Chondrocyte (in vitro differentiated cells): ENCODE measurements at regions not wholly inside any gene's neighbourhood (a gene's known extent, or its start where the extent isn't known, plus 50 kb on each side); places are given as distances from the start of the nearest gene placed in this dataset.

Experiments
- DNase-seq: peaks from one replicate; pipeline ENCODE4 v3.0.0; 2021; ENCODE audit warnings: mixed read lengths, low spot score
- H3K27ac Mint-ChIP-seq: one replicate; pipeline ENCODE4 v1.8.0; 2021; ENCODE audit warnings: mild to moderate bottlenecking, moderate library complexity, mixed read lengths; ENCODE audit not compliant: unreplicated experiment
- H3K27me3 Mint-ChIP-seq: 2 replicates; pipeline ENCODE4 v1.8.0; 2021; ENCODE audit warnings: low read depth, mixed read lengths
- H3K36me3 Mint-ChIP-seq: 2 replicates; pipeline ENCODE4 v1.8.0; 2021; ENCODE audit warnings: low read depth, mixed read lengths
- H3K4me1 Mint-ChIP-seq: 2 replicates; pipeline ENCODE4 v1.8.0; 2021; ENCODE audit warnings: low read depth, mild to moderate bottlenecking, mixed read lengths
- H3K4me3 Mint-ChIP-seq: one replicate; pipeline ENCODE4 v1.8.0; 2021; ENCODE audit warnings: mild to moderate bottlenecking, moderate library complexity, mixed read lengths; ENCODE audit not compliant: unreplicated experiment
- H3K9me3 Mint-ChIP-seq: 2 replicates; pipeline ENCODE4 v1.8.0; 2021; ENCODE audit warnings: low read depth, mixed read lengths
- TF ChIP-seq, protein P1 (sequence below): fragments of 200-600 bp; sonication (generic); IDR thresholded peaks from 2 replicates; pipeline ENCODE4 v1.5.0; 2021; ENCODE audit warnings: antibody characterized with exemption, mild to moderate bottlenecking, moderate library complexity

DNA sequence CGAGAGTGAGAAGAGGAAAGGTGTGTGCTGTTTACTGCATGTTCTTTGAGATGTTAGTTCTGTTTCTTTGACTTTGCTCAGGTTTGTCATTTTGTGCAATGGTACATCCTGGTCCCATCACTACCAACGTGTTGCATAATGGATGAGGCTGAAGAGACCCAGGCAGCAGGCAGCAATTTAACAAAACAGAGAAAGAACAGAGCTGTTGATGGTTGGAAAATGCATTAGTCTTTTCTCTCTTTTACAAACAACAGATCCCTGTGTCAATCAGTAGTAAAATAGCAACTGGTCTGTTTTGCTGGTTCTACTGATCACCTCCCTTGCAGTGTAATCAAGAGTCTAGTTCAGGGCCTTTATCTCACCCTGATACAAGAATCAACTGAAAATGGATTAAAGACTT lies 64.8 kb upstream of the LIMCH1 start:
- TF ChIP-seq, protein P1, sequence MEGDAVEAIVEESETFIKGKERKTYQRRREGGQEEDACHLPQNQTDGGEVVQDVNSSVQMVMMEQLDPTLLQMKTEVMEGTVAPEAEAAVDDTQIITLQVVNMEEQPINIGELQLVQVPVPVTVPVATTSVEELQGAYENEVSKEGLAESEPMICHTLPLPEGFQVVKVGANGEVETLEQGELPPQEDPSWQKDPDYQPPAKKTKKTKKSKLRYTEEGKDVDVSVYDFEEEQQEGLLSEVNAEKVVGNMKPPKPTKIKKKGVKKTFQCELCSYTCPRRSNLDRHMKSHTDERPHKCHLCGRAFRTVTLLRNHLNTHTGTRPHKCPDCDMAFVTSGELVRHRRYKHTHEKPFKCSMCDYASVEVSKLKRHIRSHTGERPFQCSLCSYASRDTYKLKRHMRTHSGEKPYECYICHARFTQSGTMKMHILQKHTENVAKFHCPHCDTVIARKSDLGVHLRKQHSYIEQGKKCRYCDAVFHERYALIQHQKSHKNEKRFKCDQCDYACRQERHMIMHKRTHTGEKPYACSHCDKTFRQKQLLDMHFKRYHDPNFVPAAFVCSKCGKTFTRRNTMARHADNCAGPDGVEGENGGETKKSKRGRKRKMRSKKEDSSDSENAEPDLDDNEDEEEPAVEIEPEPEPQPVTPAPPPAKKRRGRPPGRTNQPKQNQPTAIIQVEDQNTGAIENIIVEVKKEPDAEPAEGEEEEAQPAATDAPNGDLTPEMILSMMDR, result no peak
- peaks cover 28% of the 10 kb centered on the region for H3K27me3 Mint-ChIP-seq
- H3K36me3 Mint-ChIP-seq, result peaks cover 2% of the 10 kb centered on the region
- DNase-seq, result no peak
- H3K4me1 Mint-ChIP-seq, result no peaks in the 10 kb centered on the region
- no peak overlapping the region for H3K4me3 Mint-ChIP-seq
- H3K27ac Mint-ChIP-seq, result no peak overlapping the region
- H3K9me3 Mint-ChIP-seq, result no peaks in the 10 kb centered on the region

DNA sequence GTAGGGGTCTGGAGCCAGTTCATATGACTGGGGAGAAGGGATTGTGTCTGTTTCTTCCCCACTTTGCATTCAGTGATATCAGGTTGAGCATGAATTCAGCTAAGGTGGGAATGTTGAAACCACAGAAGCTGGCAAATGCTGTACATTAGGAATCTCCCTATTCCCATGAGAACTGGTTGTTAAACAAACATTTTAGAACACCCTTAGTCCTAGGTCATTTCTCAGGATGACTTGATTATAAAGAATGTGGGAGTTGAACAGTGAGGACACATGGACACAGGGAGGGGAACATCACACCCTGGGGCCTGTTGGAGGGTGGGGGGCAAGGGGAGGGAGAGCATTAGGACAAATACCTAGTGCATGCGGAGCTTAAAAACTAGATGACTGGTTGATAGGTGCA lies 62.6 kb upstream of the LIMCH1 start:
- DNase-seq, result no peak
- no peak overlapping the region for H3K27ac Mint-ChIP-seq
- H3K36me3 Mint-ChIP-seq, result peaks cover 2% of the 10 kb centered on the region
- H3K9me3 Mint-ChIP-seq, result no peaks in the 10 kb centered on the region
- TF ChIP-seq, protein P1, result no peak
- peaks cover 32% of the 10 kb centered on the region for H3K27me3 Mint-ChIP-seq
- no peaks in the 10 kb centered on the region for H3K4me1 Mint-ChIP-seq
- H3K4me3 Mint-ChIP-seq, result no peak overlapping the region

DNA sequence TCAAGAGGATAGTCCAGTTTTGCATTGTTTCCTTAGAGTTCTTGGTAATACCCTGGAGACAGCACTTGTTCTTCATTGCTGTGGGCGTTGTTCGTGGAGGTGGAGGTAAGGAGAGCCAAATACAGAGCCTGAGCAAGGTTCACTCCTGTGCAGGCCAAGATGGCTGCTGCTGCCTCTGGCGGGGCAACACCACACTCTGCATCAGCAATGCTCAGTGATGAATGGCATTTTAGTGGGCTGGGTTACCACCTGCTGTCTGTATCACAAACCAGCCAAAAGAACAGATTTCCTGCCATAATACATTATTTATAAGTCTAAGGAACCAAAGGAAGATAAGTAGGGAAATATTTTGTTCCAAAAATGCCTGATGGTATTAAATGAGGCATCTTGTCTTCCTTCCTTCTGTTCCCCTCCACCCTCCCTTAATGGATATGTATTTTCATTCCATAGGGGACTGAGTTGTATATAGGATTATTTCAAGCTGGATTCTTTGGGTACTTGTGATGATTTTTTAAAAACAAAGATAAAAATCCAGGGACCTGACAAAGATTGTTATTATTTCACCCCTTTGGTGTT lies 61.6 kb upstream of the LIMCH1 start:
- DNase-seq, result no peak
- H3K4me3 Mint-ChIP-seq, result no peak overlapping the region
- no peaks in the 10 kb centered on the region for H3K4me1 Mint-ChIP-seq
- H3K27me3 Mint-ChIP-seq, result peaks cover 28% of the 10 kb centered on the region
- no peak overlapping the region for H3K27ac Mint-ChIP-seq
- no peaks in the 10 kb centered on the region for H3K9me3 Mint-ChIP-seq
- H3K36me3 Mint-ChIP-seq, result peaks cover 2% of the 10 kb centered on the region
- TF ChIP-seq, protein P1, result no peak

DNA sequence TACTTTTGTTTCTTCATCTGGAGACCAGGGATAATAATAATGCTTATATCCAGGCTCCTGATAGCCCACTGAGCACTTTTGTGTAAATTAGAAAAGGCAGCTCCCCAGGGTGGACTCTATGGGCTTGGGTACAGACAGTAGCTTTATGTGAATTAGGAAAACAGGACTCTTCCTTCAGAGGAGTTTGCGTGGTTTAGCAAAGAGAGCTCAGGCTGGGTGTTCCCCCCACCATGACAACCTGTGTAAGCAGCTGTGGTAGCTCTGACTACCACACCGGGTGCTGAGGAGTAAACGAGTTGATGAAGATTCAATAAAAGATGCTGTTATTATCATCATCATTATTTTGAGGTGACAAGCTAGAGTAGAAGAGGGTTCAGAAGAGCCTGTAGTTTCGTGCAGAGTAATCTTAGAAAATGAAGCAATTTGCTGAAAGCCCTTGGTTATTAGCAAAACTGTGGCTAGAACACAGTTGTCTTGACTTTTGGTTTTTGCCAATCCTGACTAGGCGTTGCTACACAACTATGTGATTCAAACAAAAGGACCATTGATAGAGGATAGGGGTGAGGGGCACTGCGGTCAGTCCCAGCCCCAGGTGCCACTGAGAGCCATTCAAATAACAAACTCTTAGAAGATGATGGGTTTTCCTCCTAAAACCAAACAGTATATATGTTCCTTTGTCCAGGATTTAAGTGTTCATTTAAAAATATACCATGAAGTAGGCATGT lies 60.6 kb upstream of the LIMCH1 start:
- no peaks in the 10 kb centered on the region for H3K4me1 Mint-ChIP-seq
- H3K36me3 Mint-ChIP-seq, result no peaks in the 10 kb centered on the region
- no peak overlapping the region for H3K4me3 Mint-ChIP-seq
- DNase-seq, result no peak
- peaks cover 23% of the 10 kb centered on the region for H3K27me3 Mint-ChIP-seq
- TF ChIP-seq, protein P1, result no peak
- H3K27ac Mint-ChIP-seq, result no peak overlapping the region
- H3K9me3 Mint-ChIP-seq, result no peaks in the 10 kb centered on the region

DNA sequence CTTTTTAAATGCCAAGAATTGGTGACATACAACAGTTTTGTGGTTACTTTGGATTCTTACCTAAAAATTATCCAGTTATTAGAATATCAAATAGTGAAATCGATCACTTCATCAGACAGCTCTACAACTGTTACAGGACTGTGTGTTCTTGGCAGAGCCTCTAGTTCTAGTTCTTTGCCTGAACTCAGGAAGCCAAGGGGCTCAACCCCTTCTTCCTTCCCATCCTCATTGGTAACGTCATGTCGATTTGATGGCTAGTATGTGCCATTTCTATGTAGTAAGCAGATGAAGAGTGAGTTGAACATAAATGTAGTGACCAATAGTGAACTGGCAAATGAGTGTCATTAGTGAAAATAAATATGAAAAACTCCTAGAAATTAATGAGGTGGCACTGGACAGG lies 59.4 kb upstream of the LIMCH1 start:
- H3K27me3 Mint-ChIP-seq, result peaks cover 23% of the 10 kb centered on the region
- H3K9me3 Mint-ChIP-seq, result no peaks in the 10 kb centered on the region
- TF ChIP-seq, protein P1, result no peak
- DNase-seq, result no peak
- no peaks in the 10 kb centered on the region for H3K4me1 Mint-ChIP-seq
- H3K27ac Mint-ChIP-seq, result no peak overlapping the region
- H3K36me3 Mint-ChIP-seq, result no peaks in the 10 kb centered on the region
- no peak overlapping the region for H3K4me3 Mint-ChIP-seq
